Stimulated activated CD4-positive, alpha-beta T cell treated with anti-CD3 and anti-CD28 coated beads, TNF-alpha, amount 100 ng/mL, for 48 hours (primary cell): ENCODE measurements at regions not wholly inside any gene's neighbourhood (a gene's known extent, or its start where the extent isn't known, plus 50 kb on each side); places are given as distances from the start of the nearest gene placed in this dataset.

Experiments used
- DNase-seq, 3 donors: peaks; one replicate each; pipeline ENCODE4 v3.0.0-alpha.2; 2020; ENCODE audit warnings: low read depth in 3 of 3

- DNase-seq = no peak
Measured at GRCh38 chr12:13595536-13596443, 385.6 kb downstream of the GRIN2B start.

- DNase-seq = no peak
Measured at GRCh38 chr12:13594731-13595514, 386.5 kb downstream of the GRIN2B start.

GRCh38 chr12:13592063-13592942 is 389.1 kb downstream of the GRIN2B start:
- DNase-seq = no peak

- no peak for DNase-seq
Measured at GRCh38 chr12:13591488-13591887, 389.9 kb downstream of the GRIN2B start.

DNA sequence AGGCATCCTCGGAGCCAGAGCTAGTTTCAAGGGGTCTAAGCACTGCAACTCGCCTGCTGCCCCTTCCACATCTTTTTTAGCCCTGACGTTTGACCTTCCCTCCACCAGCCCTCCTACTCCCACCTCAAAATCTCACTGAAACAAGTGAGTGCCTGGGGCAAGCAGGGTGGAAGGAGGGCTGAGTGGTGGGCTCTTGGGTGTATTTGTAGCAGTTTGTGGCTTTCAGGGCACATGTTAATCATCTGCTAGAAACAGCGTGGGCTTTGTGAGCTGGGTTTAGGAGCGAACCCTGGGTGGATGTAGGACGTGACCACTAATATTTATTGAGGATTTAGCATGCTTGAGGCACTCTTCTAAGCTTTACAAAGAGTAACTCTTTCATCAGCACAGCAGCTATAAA is 390.3 kb downstream of the GRIN2B start:
- no peak for DNase-seq

DNA sequence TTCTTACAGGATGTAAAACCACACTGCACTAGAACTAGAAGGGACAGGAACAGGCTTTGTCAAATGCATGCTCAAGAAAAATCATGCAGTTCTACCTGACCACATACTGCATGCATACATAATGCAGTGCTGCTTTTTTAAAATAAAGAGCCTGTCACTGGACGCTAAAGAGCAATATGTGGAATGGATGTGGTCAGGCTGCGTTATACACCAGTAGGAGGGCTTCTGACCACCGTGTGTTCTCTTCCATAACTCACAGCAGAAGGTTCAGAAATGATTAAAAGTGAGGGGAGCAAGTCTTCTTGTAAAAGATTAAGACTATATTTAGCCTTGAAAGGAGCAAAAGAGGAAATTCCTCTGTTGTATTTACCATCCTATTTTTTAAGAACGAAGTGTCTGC is 392.0 kb downstream of the EMP1 start:
- DNase-seq = no peak

DNA sequence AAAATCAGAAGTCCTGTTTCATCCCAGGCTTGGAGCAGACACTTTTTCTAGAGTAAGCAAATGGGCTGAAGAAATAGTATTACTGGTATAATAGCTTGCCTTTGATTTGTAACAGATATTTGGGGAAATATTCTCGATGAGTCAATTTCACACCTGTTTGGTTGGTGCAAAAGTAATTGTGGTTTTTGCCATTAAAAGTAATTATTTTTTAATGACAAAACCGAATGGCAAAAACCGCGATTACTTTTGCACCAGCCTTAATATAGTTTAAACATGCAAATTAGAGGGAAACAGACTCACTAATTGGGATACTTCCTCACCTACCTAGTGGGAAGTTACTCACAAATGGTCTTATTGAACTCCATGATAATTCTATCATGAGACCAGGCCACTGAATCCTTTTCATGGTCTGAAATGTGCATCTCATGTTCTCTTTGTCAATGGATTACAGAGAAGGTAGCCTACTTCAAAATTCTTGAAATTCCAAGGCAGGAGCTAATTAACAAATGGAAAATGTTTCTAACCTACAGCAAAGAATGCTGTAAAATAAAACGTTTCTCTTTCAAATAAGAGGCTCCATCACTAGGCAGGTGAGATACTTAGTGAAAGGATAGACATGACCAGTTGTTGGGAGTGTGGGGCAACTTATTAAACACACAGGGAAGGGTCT is 391.3 kb downstream of the EMP1 start:
- DNase-seq = no peak

DNA sequence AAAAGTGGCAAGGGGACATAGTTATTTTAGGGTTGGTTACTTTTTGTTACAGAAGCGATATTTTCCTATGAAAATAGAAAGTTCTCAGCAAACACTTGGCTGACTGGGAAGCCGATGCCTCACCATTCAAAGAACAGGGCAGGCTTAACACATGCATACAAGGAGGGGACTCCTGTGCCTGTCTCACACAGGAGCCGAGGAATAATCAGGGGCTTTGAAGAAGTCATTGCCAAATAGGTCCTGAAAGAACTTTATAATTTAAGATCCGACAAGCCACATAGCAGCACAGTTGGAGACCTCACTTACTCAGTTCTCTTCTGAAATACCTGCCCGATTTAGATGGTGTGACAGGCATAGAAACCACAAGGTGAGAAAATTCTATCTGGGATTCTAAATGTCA is 389.8 kb downstream of the EMP1 start:
- DNase-seq = no peak

- no peak for DNase-seq
Measured at GRCh38 chr12:13584541-13584940, 388.0 kb downstream of the EMP1 start.

GRCh38 chr12:13583630-13584029 is 387.1 kb downstream of the EMP1 start:
- no peak for DNase-seq

DNA sequence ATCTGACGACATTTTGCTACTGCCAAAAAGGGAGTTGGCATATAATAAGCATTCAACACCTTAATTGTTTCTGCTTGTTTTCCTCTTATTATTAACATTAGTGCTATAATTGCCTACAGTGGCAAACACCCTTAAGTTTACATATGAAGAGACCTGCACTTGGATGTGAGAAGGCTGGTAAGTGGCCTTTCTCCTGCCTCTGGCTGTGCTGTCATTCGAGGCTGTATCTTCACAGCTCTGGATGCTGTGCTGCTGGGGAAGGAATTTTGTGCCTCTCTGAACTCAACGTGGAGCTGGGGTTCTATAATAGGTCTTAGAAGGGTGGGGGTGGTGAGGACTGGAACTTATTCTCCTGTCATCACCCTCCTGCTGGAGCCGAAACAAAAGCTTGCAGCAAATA is 385.9 kb downstream of the EMP1 start:
- no peak for DNase-seq

- DNase-seq = no peak
Measured at GRCh38 chr12:13581031-13581430, 384.5 kb downstream of the EMP1 start.

GRCh38 chr12:13580206-13580605 is 383.7 kb downstream of the EMP1 start:
- no peak for DNase-seq

DNA sequence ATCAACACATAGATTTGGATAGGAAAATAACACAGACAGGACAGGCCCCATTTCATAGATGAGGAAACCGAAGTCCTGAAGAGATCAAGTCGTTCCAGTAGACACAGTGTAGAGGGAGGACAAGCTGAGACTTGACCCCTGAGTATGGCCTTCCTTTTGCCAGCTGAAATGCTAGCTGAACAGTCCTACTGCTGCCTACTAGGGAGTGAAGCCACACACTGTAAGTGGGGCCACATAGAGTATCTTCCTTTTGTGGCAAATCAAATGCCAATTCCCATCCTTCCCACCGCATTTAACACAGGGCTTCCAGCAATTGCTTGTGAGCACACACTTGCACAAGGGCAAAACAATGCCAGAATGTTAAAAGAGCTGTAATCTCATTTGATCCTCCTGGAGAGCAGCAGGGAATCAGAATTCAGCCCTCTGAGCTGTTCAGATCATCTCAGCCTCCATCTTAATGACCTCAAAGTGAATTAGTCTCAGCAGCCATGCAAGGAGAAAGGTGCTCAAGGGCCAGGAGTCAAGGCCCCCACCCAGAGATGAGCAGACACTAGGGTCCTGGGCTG is 380.5 kb downstream of the EMP1 start:
- no peak for DNase-seq

- DNase-seq = no peak
Measured at GRCh38 chr12:13573698-13574321, 377.3 kb downstream of the EMP1 start.

DNA sequence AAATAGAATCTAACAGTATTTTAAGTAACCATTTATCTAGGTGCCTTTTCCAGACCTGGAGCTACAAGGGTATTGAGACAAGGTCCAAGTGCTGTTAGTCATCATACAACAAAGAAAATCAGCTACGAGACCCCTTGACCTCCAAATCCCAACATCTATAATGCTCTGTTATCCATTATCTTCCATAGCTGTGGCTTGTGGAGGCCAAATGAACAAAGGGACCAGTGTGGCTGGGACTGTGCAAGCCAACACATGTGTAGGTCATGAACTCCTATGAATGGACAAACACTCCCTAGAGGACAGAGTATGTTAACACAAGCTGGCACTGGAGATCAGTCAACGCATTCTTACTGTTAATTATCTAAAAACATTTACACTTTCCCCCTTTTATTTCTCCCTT is 374.5 kb downstream of the EMP1 start:
- DNase-seq = no peak

DNA sequence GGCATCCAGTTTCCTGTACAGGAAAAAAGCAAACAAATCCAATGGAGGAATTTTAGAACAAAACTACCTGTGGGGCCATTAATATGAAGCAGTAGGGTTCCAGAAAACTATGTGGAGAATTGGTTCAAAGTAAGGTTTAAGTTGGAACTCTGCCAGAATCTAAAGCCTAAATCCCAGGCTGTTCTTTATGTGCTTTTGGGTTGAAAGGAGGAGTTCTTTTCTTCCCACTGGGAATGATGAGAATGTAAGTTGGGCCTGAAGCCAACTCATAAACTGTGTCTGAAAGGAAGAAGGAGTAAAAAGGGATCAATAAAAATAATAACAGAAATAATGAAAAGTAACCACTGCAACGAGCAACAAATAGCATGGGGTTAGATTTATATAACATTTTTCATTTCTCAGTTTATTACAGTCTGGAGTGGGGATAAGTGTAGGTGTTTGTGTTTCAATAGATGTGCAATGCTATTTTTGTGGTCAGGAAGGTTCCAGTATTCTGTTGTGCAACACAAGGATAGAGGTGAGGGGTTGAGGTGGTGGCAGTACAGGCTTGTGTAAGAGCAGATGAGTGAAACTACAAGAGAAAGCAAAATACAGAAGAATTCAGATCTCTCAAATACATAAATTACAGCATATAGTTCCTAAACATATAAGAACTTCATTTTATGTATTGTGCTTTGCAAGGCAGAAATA is 373.6 kb downstream of the EMP1 start:
- no peak for DNase-seq

- DNase-seq = no peak
Measured at GRCh38 chr12:13566292-13566691, 369.8 kb downstream of the EMP1 start.

- no peak for DNase-seq
Measured at GRCh38 chr12:13564266-13564810, 367.8 kb downstream of the EMP1 start.

- no peak for DNase-seq
Measured at GRCh38 chr12:13563743-13564125, 367.2 kb downstream of the EMP1 start.
